Liver (tissue), 8 donors: ENCODE measurements at regions not wholly inside any gene's neighbourhood (a gene's known extent, or its start where the extent isn't known, plus 50 kb on each side); places are given as distances from the start of the nearest gene placed in this dataset.

Experiments used
- DNase-seq: peaks from one replicate; pipeline ENCODE4 v3.0.0-alpha.2; 2017; ENCODE audit warnings: low spot score
- H3K27ac ChIP-seq, 2 donors: one replicate each; pipeline ENCODE4 v1.7.0; 2013; ENCODE audit warnings: inconsistent platforms in 2 of 2, low read length in 2 of 2, control low read depth in 1 of 2, low read depth in 1 of 2, mild to moderate bottlenecking in 1 of 2
- H3K27me3 ChIP-seq, 4 donors: one replicate each; pipeline versions ENCODE4 v1.6.1 to v1.7.0; 2013; ENCODE audit warnings: low read length in 3 of 4, inconsistent platforms in 1 of 4, mild to moderate bottlenecking in 1 of 4, moderate library complexity in 1 of 4; ENCODE audit not compliant: control insufficient read depth in 4 of 4, insufficient read depth in 4 of 4
- H3K36me3 ChIP-seq, 4 donors: one replicate each; pipeline versions ENCODE4 v1.6.1 to v1.7.0; 2013; ENCODE audit warnings: low read length in 3 of 4, mild to moderate bottlenecking in 3 of 4, low read depth in 1 of 4, moderate library complexity in 1 of 4; ENCODE audit not compliant: control insufficient read depth in 4 of 4, insufficient read depth in 3 of 4
- H3K4me1 ChIP-seq, 4 donors: one replicate each; pipeline versions ENCODE4 v1.6.1 to v1.7.0; 2013; ENCODE audit warnings: low read length in 3 of 4, mild to moderate bottlenecking in 3 of 4, moderate library complexity in 1 of 4; ENCODE audit not compliant: control insufficient read depth in 4 of 4, insufficient read depth in 4 of 4
- H3K4me3 ChIP-seq, 3 donors: one replicate each; pipeline versions ENCODE4 v1.6.1 to v1.7.0; 2013; ENCODE audit warnings: low read length in 3 of 3, control low read depth in 1 of 3, low read depth in 1 of 3, mild to moderate bottlenecking in 1 of 3
- H3K9ac ChIP-seq, 2 donors: one replicate each; pipeline ENCODE4 v1.7.0; 2013; ENCODE audit warnings: low read length in 2 of 2, mild to moderate bottlenecking in 2 of 2, moderate library complexity in 2 of 2, control low read depth in 1 of 2, low read depth in 1 of 2
- H3K9me3 ChIP-seq, 4 donors: one replicate each; pipeline versions ENCODE4 v1.6.1 to v1.7.0; 2013; ENCODE audit warnings: low read length in 3 of 4; ENCODE audit not compliant: control insufficient read depth in 4 of 4
- ATF3 ChIP-seq: IDR thresholded peaks from 2 replicates; pipeline ENCODE4 v1.6.1; 2016; ENCODE audit warnings: antibody characterized with exemption
- CTCF ChIP-seq: fragments of 150-350 bp; IDR thresholded peaks from 2 replicates; pipeline ENCODE4 v1.5.1; 2017; ENCODE audit warnings: improper control_type of control experiment, low read depth, low read length; ENCODE audit not compliant: missing input control
- EGR1 ChIP-seq, 2 donors: IDR thresholded peaks; 2 replicates each; pipeline ENCODE4 v1.6.1; 2016 to 2018; ENCODE audit warnings: antibody characterized with exemption in 2 of 2, low read depth in 2 of 2
- FOXA1 ChIP-seq: IDR thresholded peaks from 2 replicates; pipeline ENCODE4 v1.6.1; 2016; ENCODE audit warnings: antibody characterized with exemption
- FOXA2 ChIP-seq: IDR thresholded peaks from 2 replicates; pipeline ENCODE4 v1.6.1; 2016; ENCODE audit warnings: antibody characterized with exemption
- GABPA ChIP-seq, 2 donors: IDR thresholded peaks in 1 of 2; conservative IDR thresholded peaks in 1 of 2; 2 replicates each; pipeline ENCODE4 v1.6.1; 2016; ENCODE audit warnings: antibody characterized with exemption in 2 of 2, mild to moderate bottlenecking in 1 of 2, moderate library complexity in 1 of 2
- HNF4A ChIP-seq, 2 donors: conservative IDR thresholded peaks; 2 replicates each; pipeline ENCODE4 v1.6.1; 2016; ENCODE audit warnings: antibody characterized with exemption in 2 of 2, mild to moderate bottlenecking in 2 of 2
- HNF4G ChIP-seq: IDR thresholded peaks from 2 replicates; pipeline ENCODE4 v1.6.1; 2016; ENCODE audit warnings: antibody characterized with exemption
- JUND ChIP-seq, 2 donors: IDR thresholded peaks; 2 replicates each; pipeline ENCODE4 v1.6.1; 2016; ENCODE audit warnings: antibody characterized with exemption in 2 of 2
- MAX ChIP-seq: IDR thresholded peaks from 2 replicates; pipeline ENCODE4 v1.6.1; 2016; ENCODE audit warnings: antibody characterized with exemption
- NR2F2 ChIP-seq: IDR thresholded peaks from 2 replicates; pipeline ENCODE4 v1.6.1; 2016; ENCODE audit warnings: antibody characterized with exemption
- RAD21 ChIP-seq, 2 donors: IDR thresholded peaks; 2 replicates each; pipeline ENCODE4 v1.6.1; 2016; ENCODE audit warnings: antibody characterized with exemption in 2 of 2, mild to moderate bottlenecking in 2 of 2
- REST ChIP-seq: IDR thresholded peaks from 2 replicates; pipeline ENCODE4 v1.6.1; 2016; ENCODE audit warnings: antibody characterized with exemption, mild to moderate bottlenecking
- RXRA ChIP-seq, 2 donors: IDR thresholded peaks; 2 replicates each; pipeline ENCODE4 v1.6.1; 2017 to 2018; ENCODE audit warnings: antibody characterized with exemption in 2 of 2, mild to moderate bottlenecking in 1 of 2
- SP1 ChIP-seq: IDR thresholded peaks from 2 replicates; pipeline ENCODE4 v1.6.1; 2018; ENCODE audit warnings: antibody characterized with exemption, mild to moderate bottlenecking
- TAF1 ChIP-seq: conservative IDR thresholded peaks from 2 replicates; pipeline ENCODE4 v1.6.1; 2016; ENCODE audit warnings: antibody characterized with exemption, mild to moderate bottlenecking
- YY1 ChIP-seq: IDR thresholded peaks from 2 replicates; pipeline ENCODE4 v1.6.1; 2016; ENCODE audit warnings: antibody characterized with exemption, mild to moderate bottlenecking
- ZBTB33 ChIP-seq: IDR thresholded peaks from 2 replicates; pipeline ENCODE4 v1.6.1; 2016; ENCODE audit warnings: antibody characterized with exemption
- WGBS: extraction: QIAGEN DNeasy Blood & Tissue Kit; methylation state at CpG from one replicate; pipeline ENCODE4 v1.1.7; 2013; 5-methylcytosine and 5-hydroxymethylcytosine counted together
- donor health status: healthy.
- donor health status: healthy.
- donor health status: healthy.
- donor health status: healthy.
- donor health status: healthy.

GRCh38 chr17:63247706-63248105 is 198.4 kb downstream of the CYB561 start:
- H3K9me3 ChIP-seq, result no peaks in the 10 kb centered on the region
- H3K4me1 ChIP-seq, result no peaks in the 10 kb centered on the region
- peaks cover 0 to 3% (median 0%) of the 10 kb centered on the region in 4 donors for H3K36me3 ChIP-seq
- 86% methylated on average over 1 of the region's 1 CpG for WGBS
- no peak overlapping the region for H3K4me3 ChIP-seq
- no peak for DNase-seq
- H3K9ac ChIP-seq, result no peak overlapping the region
- no peaks in the 10 kb centered on the region for H3K27me3 ChIP-seq
- H3K27ac ChIP-seq, result no peak overlapping the region
- no peak for TF ChIP-seq FOXA2
- TF ChIP-seq RAD21 (IDR thresholded peaks at IDR 0.05), result no peak
- no peak for TF ChIP-seq JUND (IDR thresholded peaks at IDR 0.05)
- TF ChIP-seq CTCF, result no peak
- no peak for TF ChIP-seq RXRA (IDR thresholded peaks at IDR 0.05)
- TF ChIP-seq YY1, result no peak
- TF ChIP-seq HNF4A (conservative IDR thresholded peaks at IDR 0.05), result no peak
- TF ChIP-seq ATF3, result no peak
- TF ChIP-seq TAF1, result no peak
- TF ChIP-seq HNF4G, result no peak
- TF ChIP-seq ZBTB33, result no peak

- no peak for DNase-seq
- Histone ChIP-seq H3K27ac (no peak overlapping the region), H3K4me1 (no peaks in the 10 kb centered on the region), H3K4me3 (no peak overlapping the region), H3K36me3 (no peaks in the 10 kb centered on the region), H3K27me3 (no peaks in the 10 kb centered on the region), H3K9ac (no peak overlapping the region), H3K9me3 (peaks cover 0 to 1% (median 0%) of the 10 kb centered on the region in 4 donors)
- TF ChIP-seq GABPA (IDR thresholded peaks at IDR 0.05 in 1 of 2, conservative IDR thresholded peaks at IDR 0.05 in 1 of 2), result no peak
- TF ChIP-seq HNF4G, result no peak
- no peak for TF ChIP-seq REST
- TF ChIP-seq RXRA (IDR thresholded peaks at IDR 0.05), result no peak
- no peak for TF ChIP-seq ZBTB33
- TF ChIP-seq SP1, result no peak
- no peak for TF ChIP-seq TAF1
- no peak for TF ChIP-seq RAD21 (IDR thresholded peaks at IDR 0.05)
- TF ChIP-seq YY1, result no peak
- TF ChIP-seq FOXA2, result no peak
- TF ChIP-seq JUND (IDR thresholded peaks at IDR 0.05), result no peak
- TF ChIP-seq HNF4A (conservative IDR thresholded peaks at IDR 0.05), result no peak
- TF ChIP-seq MAX, result no peak
- TF ChIP-seq EGR1 (IDR thresholded peaks at IDR 0.05; ENCODE audit: low read depth in 2 of 2), result no peak
- no peak for TF ChIP-seq ATF3
- TF ChIP-seq CTCF, result no peak
- TF ChIP-seq NR2F2, result no peak
- TF ChIP-seq FOXA1, result no peak
- 46% methylated on average over 4 of the region's 4 CpGs for WGBS
Measured at GRCh38 chr17:63249256-63250004, 196.7 kb downstream of the CYB561 start.
